ENCODE measurements at regions not wholly inside any gene's neighbourhood (a gene's known extent, or its start where the extent isn't known, plus 50 kb on each side); places are given as distances from the start of the nearest gene placed in this dataset.

DNA sequence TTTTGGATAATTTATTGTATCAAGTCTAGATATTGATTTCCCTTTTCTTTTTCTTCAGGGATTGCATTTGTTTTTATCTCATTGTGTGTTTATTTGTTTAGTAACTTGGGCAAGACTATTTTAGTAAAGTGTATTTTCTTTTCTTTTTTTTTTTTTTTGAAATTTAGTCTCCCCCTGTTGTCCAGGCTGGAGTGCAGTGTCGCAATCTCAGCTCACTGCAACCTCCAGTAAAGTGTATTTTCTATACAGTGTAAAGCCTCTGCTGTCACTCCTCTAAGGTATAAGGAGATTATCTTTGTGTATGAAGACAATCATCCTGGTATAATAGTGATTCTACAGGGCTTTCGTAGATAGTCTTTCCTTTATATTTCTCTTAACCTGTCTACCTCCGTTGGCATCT, 2546.0 kb downstream of the PCDH9 start:
- TF ChIP-seq POLR2AphosphoS5 (IDR thresholded peaks at IDR 0.05) (no peak), POLR2A (IDR thresholded peaks at IDR 0.05) (no peak)

Measured in gastroesophageal sphincter (tissue), 2 donors.